ENCODE measurements at regions not wholly inside any gene's neighbourhood (a gene's known extent, or its start where the extent isn't known, plus 50 kb on each side); places are given as distances from the start of the nearest gene placed in this dataset.

DNA sequence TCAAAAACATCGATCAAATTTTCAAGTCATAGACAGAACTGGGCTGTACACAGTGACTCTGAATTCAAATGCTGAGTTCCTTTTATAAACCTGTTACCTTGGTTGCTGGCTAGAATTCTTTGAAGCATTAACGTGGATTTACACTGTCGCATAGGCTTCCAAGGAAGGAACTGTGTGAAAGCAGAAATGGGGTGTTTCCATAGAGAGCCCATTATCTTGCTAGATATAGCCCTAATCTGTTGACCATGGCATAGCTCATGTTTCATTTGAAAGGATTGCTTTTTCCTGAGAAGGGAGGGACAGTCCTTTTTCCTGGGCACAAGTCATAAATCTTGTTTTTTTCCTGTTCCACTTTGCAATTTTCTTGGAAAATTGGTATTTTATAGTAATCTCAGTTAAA, 73.8 kb upstream of the NEUROD1 start:
- TF ChIP-seq, protein P1, sequence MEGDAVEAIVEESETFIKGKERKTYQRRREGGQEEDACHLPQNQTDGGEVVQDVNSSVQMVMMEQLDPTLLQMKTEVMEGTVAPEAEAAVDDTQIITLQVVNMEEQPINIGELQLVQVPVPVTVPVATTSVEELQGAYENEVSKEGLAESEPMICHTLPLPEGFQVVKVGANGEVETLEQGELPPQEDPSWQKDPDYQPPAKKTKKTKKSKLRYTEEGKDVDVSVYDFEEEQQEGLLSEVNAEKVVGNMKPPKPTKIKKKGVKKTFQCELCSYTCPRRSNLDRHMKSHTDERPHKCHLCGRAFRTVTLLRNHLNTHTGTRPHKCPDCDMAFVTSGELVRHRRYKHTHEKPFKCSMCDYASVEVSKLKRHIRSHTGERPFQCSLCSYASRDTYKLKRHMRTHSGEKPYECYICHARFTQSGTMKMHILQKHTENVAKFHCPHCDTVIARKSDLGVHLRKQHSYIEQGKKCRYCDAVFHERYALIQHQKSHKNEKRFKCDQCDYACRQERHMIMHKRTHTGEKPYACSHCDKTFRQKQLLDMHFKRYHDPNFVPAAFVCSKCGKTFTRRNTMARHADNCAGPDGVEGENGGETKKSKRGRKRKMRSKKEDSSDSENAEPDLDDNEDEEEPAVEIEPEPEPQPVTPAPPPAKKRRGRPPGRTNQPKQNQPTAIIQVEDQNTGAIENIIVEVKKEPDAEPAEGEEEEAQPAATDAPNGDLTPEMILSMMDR (IDR thresholded peaks at IDR 0.05): no peak
- TF ChIP-seq POLR2A (IDR thresholded peaks at IDR 0.05): no peak
- TF ChIP-seq EP300 (IDR thresholded peaks at IDR 0.05): no peak
- TF ChIP-seq POLR2AphosphoS5 (IDR thresholded peaks at IDR 0.05): no peak

All from suprapubic skin (tissue), 4 donors.